ENCODE measurements at regions not wholly inside any gene's neighbourhood (a gene's known extent, or its start where the extent isn't known, plus 50 kb on each side); places are given as distances from the start of the nearest gene placed in this dataset.

DNA sequence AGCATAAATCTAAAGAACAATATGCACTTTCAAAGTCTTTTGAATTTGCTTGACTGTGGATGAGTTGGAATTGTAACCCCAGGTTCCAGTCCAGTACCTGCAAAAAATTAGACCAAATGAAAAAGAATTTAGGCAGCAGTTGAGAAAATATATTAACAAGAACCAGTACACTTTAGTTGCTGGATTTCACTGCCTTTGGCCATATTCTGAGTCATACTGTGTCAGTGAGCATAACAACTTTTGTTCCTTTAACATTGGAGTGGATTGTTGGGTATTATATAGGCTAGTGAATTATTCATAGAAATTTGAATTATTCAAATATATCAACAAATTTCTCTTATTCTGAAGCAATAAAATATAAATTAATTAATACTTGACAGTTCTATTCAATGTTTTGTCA, 101.5 kb upstream of the SMAD1 start:
- Histone ChIP-seq H3K4me3 (no peak overlapping the region), H3K4me1 (ENCODE audit: low read depth) (no peaks in the 10 kb centered on the region), H3K36me3 (ENCODE audit: low read depth) (no peaks in the 10 kb centered on the region), H3K9me3 (no peaks in the 10 kb centered on the region)
- TF ChIP-seq, protein P1, sequence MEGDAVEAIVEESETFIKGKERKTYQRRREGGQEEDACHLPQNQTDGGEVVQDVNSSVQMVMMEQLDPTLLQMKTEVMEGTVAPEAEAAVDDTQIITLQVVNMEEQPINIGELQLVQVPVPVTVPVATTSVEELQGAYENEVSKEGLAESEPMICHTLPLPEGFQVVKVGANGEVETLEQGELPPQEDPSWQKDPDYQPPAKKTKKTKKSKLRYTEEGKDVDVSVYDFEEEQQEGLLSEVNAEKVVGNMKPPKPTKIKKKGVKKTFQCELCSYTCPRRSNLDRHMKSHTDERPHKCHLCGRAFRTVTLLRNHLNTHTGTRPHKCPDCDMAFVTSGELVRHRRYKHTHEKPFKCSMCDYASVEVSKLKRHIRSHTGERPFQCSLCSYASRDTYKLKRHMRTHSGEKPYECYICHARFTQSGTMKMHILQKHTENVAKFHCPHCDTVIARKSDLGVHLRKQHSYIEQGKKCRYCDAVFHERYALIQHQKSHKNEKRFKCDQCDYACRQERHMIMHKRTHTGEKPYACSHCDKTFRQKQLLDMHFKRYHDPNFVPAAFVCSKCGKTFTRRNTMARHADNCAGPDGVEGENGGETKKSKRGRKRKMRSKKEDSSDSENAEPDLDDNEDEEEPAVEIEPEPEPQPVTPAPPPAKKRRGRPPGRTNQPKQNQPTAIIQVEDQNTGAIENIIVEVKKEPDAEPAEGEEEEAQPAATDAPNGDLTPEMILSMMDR (IDR thresholded peaks at IDR 0.05) = no peak
- DNase-seq = no peak
- no peak for ATAC-seq
- intact Hi-C loops (cut with DNase I, micrococcal nuclease) = no loop called here

DNA sequence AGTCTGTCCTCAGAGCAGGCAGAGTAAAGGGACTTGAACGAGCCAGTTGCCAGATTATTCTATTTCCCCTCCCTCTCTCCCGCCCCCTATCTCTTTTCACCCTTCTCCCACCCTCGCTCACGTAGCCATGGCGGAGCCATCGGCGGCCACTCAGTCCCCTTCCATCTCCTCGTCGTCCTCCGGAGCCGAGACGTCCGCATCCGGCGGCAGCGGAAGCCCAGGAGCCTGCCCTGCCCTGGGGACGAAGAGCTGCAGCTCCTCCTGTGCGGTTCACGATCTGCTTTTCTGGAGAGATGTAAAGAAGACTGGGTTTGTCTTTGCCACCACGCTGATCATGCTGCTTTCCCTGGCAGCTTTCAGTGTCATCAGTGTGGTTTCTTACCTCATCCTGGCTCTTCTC, 106.2 kb upstream of the SMAD1 start:
- DNase-seq (no peak), ATAC-seq (no peak)
- no peaks in the 10 kb centered on the region for H3K36me3 ChIP-seq (ENCODE audit: low read depth)
- TF ChIP-seq, protein P1 (IDR thresholded peaks at IDR 0.05) = no peak
- no peak overlapping the region for H3K4me3 ChIP-seq
- intact Hi-C loops (cut with DNase I, micrococcal nuclease) = no loop called here
- no peaks in the 10 kb centered on the region for H3K4me1 ChIP-seq (ENCODE audit: low read depth)
- H3K9me3 ChIP-seq = no peaks in the 10 kb centered on the region

DNA sequence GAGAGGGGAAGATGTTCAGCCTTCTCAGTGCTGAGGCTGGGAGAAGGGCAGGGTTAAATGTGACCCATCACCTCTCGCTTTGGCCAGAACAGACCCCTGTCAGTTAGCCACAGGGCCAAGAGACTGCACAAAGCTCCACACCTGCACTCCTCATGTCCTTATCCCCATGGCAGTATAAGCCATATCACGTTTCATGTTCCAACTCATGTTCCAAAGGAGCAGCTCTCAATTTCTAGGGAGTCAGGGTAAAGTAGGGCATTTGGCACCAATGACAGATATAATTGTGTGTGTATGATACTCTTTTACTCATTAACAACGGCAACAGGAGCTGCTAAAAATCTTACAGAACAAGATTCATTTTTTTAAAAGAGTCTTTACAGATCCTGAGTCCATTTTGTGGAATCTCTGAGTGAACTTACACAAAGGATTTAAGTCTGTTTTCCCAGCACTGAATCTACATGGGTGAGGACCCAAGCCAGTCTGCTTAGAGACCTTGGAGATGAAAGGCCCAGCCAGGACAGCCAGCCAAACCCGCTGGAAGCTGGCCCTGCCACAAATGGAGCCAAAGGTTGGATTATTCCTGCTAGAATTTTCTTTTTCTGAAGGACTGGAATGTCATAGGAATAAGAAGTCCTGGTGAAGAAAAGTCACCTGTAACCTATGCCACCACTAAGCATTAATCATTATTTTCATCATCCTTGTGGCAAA, 129.1 kb upstream of the SMAD1 start:
- no peak overlapping the region for H3K4me3 ChIP-seq
- intact Hi-C loops (cut with DNase I, micrococcal nuclease) = no loop called here
- DNase-seq = no peak
- H3K9me3 ChIP-seq = no peaks in the 10 kb centered on the region
- no peak for ATAC-seq
- H3K4me1 ChIP-seq (ENCODE audit: low read depth) = no peaks in the 10 kb centered on the region
- TF ChIP-seq, protein P1 (IDR thresholded peaks at IDR 0.05) = no peak
- H3K36me3 ChIP-seq (ENCODE audit: low read depth) = no peaks in the 10 kb centered on the region

DNA sequence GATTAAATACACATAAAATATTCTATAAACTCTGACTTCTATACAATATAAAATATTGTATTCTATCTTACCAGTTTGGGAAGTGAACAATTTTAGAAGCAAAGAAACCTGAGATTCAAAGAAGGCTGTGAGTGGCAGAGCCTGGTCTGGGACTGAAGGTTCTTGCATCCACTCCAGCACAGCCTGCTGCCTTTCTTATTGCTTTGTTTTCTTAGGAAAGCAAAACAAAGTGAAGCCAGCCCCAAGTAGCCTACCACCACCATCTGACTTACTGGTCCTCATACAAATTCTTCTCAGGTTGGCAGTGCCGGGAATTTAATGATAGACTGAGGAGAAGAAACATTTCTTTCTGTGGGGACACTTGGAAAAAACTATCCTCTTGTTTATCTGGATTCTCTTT, 129.7 kb upstream of the SMAD1 start:
- TF ChIP-seq, protein P1 (IDR thresholded peaks at IDR 0.05) = no peak
- DNase-seq = no peak
- H3K4me3 ChIP-seq = no peak overlapping the region
- no peaks in the 10 kb centered on the region for H3K4me1 ChIP-seq (ENCODE audit: low read depth)
- no peak for ATAC-seq
- intact Hi-C loops (cut with DNase I, micrococcal nuclease) = no loop called here
- H3K9me3 ChIP-seq = no peaks in the 10 kb centered on the region
- no peaks in the 10 kb centered on the region for H3K36me3 ChIP-seq (ENCODE audit: low read depth)

DNA sequence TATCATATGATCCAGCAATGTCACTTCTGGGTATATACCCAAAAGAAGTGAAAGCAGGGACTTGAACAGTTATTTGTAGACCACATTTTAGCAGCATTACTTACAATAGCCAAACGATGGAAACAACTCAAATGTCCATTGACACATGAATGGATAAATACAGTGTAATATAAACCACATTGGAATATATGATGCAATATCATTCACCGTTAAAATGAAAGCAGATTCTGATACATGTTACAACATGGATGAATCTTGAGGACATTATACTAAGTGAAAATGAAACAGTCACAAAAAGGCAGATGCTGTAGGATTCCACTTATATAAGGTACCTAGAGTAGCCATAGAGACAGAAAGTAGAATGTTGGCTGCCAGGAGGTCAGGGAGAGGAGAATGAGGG, 130.5 kb upstream of the SMAD1 start:
- intact Hi-C loops (cut with DNase I, micrococcal nuclease) = no loop called here
- Histone ChIP-seq H3K9me3 (no peaks in the 10 kb centered on the region), H3K36me3 (ENCODE audit: low read depth) (no peaks in the 10 kb centered on the region), H3K4me1 (ENCODE audit: low read depth) (no peaks in the 10 kb centered on the region), H3K4me3 (no peak overlapping the region)
- TF ChIP-seq, protein P1 (IDR thresholded peaks at IDR 0.05) = no peak
- DNase-seq (no peak), ATAC-seq (no peak)

DNA sequence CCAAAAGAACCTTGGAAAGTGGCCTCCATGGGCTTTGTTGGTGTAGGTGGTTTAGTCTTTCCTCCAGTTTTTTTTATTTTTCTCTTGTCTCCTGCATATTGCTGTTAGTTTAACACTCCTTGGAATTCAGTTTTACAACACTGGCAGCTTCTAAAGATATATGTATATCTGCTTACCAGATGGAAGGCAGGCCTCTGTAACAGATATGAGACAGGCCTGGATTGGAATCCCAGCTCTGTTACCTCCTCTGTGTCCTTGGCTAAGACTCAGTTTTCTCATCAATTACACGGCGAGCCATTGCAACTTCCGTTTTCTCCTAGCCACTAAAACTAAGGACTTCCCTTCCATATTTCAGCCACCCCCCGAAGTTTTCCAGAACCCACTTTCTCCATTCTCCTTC, 133.4 kb upstream of the SMAD1 start:
- no peaks in the 10 kb centered on the region for H3K36me3 ChIP-seq (ENCODE audit: low read depth)
- TF ChIP-seq, protein P1 (IDR thresholded peaks at IDR 0.05) = no peak
- DNase-seq (no peak), ATAC-seq (no peak)
- no peaks in the 10 kb centered on the region for H3K9me3 ChIP-seq
- H3K4me3 ChIP-seq = no peak overlapping the region
- H3K4me1 ChIP-seq (ENCODE audit: low read depth) = no peaks in the 10 kb centered on the region
- intact Hi-C loops (cut with DNase I, micrococcal nuclease) = no loop called here
